ENCODE measurements at regions not wholly inside any gene's neighbourhood (a gene's known extent, or its start where the extent isn't known, plus 50 kb on each side); places are given as distances from the start of the nearest gene placed in this dataset.

DNA sequence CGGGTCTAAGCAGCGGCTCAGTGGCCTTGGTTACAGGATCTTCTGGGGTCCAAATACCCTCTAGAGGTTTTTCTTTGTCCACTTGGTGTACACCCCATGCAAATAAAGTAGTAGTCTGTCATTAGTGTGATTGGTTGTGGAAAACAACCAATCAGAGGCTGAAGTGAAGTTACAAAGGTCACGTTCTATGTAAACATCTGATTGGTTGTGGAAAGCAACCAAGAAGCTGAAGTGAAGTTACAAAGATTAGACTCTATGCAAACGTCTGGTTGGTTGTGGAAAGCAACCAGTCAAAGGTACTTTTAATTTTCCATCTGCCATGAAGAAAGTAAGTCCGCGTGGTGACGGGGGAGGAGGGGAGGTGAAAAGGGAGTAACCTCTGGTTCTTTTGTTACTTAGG, 790.9 kb downstream of the UQCRFS1 start:
- dilution Hi-C loops (cut with MboI; ENCODE audit: extremely low pct_ligation_motif_present, low sequenced_read_pairs), result no loop called here
- Histone ChIP-seq H3K27me3 (ENCODE audit: control insufficient read depth in 2 of 2, insufficient read depth in 2 of 2, low read length in 2 of 2) (no peaks in the 10 kb centered on the region), H3K4me3 (replicated peaks in 1 of 3; ENCODE audit: insufficient read depth in 1 of 3, low read depth in 1 of 3, low read length in 3 of 3) (no peak overlapping the region), H3K4me2 (ENCODE audit: insufficient read depth, low read length) (no peak overlapping the region), H2AFZ (ENCODE audit: low read depth, low read length) (no peak overlapping the region), H3K9me1 (replicated peaks; ENCODE audit: control insufficient read depth, extremely low read depth, insufficient read depth, low read length) (no peaks in the 10 kb centered on the region), H3K9me3 (replicated peaks; ENCODE audit: control insufficient read depth, insufficient read depth, low read length) (no peaks in the 10 kb centered on the region), H4K20me1 (replicated peaks; ENCODE audit: control insufficient read depth, extremely low read depth, insufficient read depth, low read length) (no peaks in the 10 kb centered on the region), H3K9ac (replicated peaks; ENCODE audit: extremely low read depth, insufficient read depth, low read length) (no peak overlapping the region), H3K27ac (ENCODE audit: insufficient read depth, low read depth, low read length) (no peak overlapping the region), H3K4me1 (ENCODE audit: control insufficient read depth, extremely low read depth, insufficient read depth, low read length) (no peaks in the 10 kb centered on the region), H3K79me2 (ENCODE audit: control insufficient read depth, insufficient read depth, low read length) (no peaks in the 10 kb centered on the region), H3K36me3 (ENCODE audit: control insufficient read depth in 2 of 2, extremely low read depth in 1 of 2, insufficient read depth in 2 of 2, low read length in 2 of 2) (no peaks in the 10 kb centered on the region)
- FAIRE-seq (no peak), DNase-seq (ENCODE audit: low read depth, low spot score) (no peak)
- TF ChIP-seq JUN (IDR thresholded peaks at IDR 0.05; ENCODE audit: borderline replicate concordance, insufficient read depth, insufficient read length, low read depth) (no peak), POLR2A (IDR thresholded peaks at IDR 0.05; ENCODE audit: low read depth, low read length) (no peak), MYC (IDR thresholded peaks at IDR 0.05; ENCODE audit: low read depth, low read length) (no peak), POLR2AphosphoS5 (IDR thresholded peaks at IDR 0.05; ENCODE audit: insufficient read depth, low read depth, low read length) (no peak), EZH2 (IDR thresholded peaks at IDR 0.05; ENCODE audit: borderline replicate concordance, low read depth, low read length, severe bottlenecking) (no peak), FOS (IDR thresholded peaks at IDR 0.05; ENCODE audit: borderline replicate concordance, insufficient read depth, low read length) (no peak), GATA2 (IDR thresholded peaks at IDR 0.05; ENCODE audit: insufficient read depth, insufficient read length, low read depth, low read length) (no peak)
- TF ChIP-seq, protein P1, sequence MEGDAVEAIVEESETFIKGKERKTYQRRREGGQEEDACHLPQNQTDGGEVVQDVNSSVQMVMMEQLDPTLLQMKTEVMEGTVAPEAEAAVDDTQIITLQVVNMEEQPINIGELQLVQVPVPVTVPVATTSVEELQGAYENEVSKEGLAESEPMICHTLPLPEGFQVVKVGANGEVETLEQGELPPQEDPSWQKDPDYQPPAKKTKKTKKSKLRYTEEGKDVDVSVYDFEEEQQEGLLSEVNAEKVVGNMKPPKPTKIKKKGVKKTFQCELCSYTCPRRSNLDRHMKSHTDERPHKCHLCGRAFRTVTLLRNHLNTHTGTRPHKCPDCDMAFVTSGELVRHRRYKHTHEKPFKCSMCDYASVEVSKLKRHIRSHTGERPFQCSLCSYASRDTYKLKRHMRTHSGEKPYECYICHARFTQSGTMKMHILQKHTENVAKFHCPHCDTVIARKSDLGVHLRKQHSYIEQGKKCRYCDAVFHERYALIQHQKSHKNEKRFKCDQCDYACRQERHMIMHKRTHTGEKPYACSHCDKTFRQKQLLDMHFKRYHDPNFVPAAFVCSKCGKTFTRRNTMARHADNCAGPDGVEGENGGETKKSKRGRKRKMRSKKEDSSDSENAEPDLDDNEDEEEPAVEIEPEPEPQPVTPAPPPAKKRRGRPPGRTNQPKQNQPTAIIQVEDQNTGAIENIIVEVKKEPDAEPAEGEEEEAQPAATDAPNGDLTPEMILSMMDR (IDR thresholded peaks at IDR 0.05; ENCODE audit: extremely low read depth in 1 of 2, insufficient read depth in 1 of 2, low read depth in 1 of 2, low read length in 2 of 2), result no peak
- TF ChIP-seq, protein P2, sequence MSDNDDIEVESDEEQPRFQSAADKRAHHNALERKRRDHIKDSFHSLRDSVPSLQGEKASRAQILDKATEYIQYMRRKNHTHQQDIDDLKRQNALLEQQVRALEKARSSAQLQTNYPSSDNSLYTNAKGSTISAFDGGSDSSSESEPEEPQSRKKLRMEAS (IDR thresholded peaks at IDR 0.05; ENCODE audit: insufficient read depth, insufficient read length), result no peak
- POLR2A ChIA-PET, result no interaction called here
- intact Hi-C loops (cut with micrococcal nuclease), result no loop called here
- BruUV-seq (replicated peaks), result no TSS peak
- CTCF ChIA-PET, result no interaction called here

Measured in endothelial cell of umbilical vein (primary cell).